Breast epithelium (tissue), 4 donors: ENCODE measurements at regions not wholly inside any gene's neighbourhood (a gene's known extent, or its start where the extent isn't known, plus 50 kb on each side); places are given as distances from the start of the nearest gene placed in this dataset.

Source experiments
- DNase-seq, 2 donors: peaks; one replicate each; pipeline ENCODE4 v3.0.0-alpha.2; 2019; ENCODE audit warnings: low spot score in 2 of 2
- H3K27ac ChIP-seq, 2 donors: fragments of 200-600 bp; sonication (generic) in 1 of 2; one replicate each; pipeline ENCODE4 v1.5.1; 2016 to 2019; ENCODE audit warnings: mild to moderate bottlenecking in 1 of 2
- H3K27me3 ChIP-seq, 2 donors: fragments of 200-600 bp; sonication (generic) in 1 of 2; one replicate each; pipeline versions ENCODE4 v1.5.1 to v1.6.0; 2017 to 2019; ENCODE audit warnings: control low read depth in 1 of 2, mild to moderate bottlenecking in 1 of 2
- H3K36me3 ChIP-seq: fragments of 200-600 bp; one replicate; pipeline ENCODE4 v1.5.1; 2019
- H3K4me1 ChIP-seq, 2 donors: fragments of 200-600 bp; sonication (generic); one replicate each; pipeline ENCODE4 v1.5.1; 2016 to 2019; ENCODE audit warnings: control low read depth in 1 of 2
- H3K4me3 ChIP-seq, 3 donors: fragments of 200-600 bp; sonication (generic); 1 replicate in 2 of 3; 2 replicates in 1 of 3; pipeline ENCODE4 v1.5.1; 2016 to 2019; ENCODE audit warnings: mild to moderate bottlenecking in 3 of 3, moderate library complexity in 2 of 3
- H3K9me3 ChIP-seq, 2 donors: fragments of 200-600 bp; sonication (generic) in 1 of 2; one replicate each; pipeline ENCODE4 v1.5.1; 2016 to 2019; ENCODE audit warnings: control low read depth in 1 of 2
- CTCF ChIP-seq, 3 donors: fragments of 450-650 bp; IDR thresholded peaks; one replicate each; pipeline ENCODE4 v1.5.1; 2016 to 2017; ENCODE audit warnings: antibody characterized with exemption in 3 of 3, mild to moderate bottlenecking in 3 of 3, moderate library complexity in 3 of 3
- POLR2A ChIP-seq: fragments of 450-650 bp; IDR thresholded peaks from one replicate; pipeline ENCODE4 v1.6.1; 2016; ENCODE audit warnings: antibody characterized with exemption, mild to moderate bottlenecking, moderate library complexity
- POLR2AphosphoS5 ChIP-seq, 3 donors: sonication (generic); formaldehyde crosslinking; IDR thresholded peaks; one replicate each; pipeline ENCODE4 v1.6.1; 2017; ENCODE audit warnings: antibody characterized with exemption in 3 of 3
- intact Hi-C: fragments of 100-400 bp; cut with DNase I; formaldehyde crosslinking; loops from one replicate; pipeline ENCODE4 v1.15.1; 2023; ENCODE audit warnings: low total_unique reads

- Histone ChIP-seq H3K27ac (no peak overlapping the region), H3K36me3 (no peaks in the 10 kb centered on the region), H3K4me3 (no peak overlapping the region), H3K4me1 (no peaks in the 10 kb centered on the region), H3K27me3 (no peaks in the 10 kb centered on the region), H3K9me3 (no peaks in the 10 kb centered on the region)
- intact Hi-C loops: no loop called here
- DNase-seq: no peak
- TF ChIP-seq POLR2AphosphoS5 (IDR thresholded peaks at IDR 0.05) (no peak), POLR2A (no peak)
These were observed 219.7 kb downstream of the BARX2 start for GRCh38 chr11:129595038-129595962.

GRCh38 chr11:129596351-129596750, 219.3 kb upstream of the TMEM45B start:
- Histone ChIP-seq H3K36me3 (no peaks in the 10 kb centered on the region), H3K27me3 (no peaks in the 10 kb centered on the region), H3K9me3 (no peaks in the 10 kb centered on the region), H3K4me1 (no peaks in the 10 kb centered on the region), H3K27ac (no peak overlapping the region), H3K4me3 (no peak overlapping the region)
- TF ChIP-seq POLR2A (no peak), POLR2AphosphoS5 (IDR thresholded peaks at IDR 0.05) (no peak), CTCF (IDR thresholded peaks at IDR 0.05) (no peak)
- intact Hi-C loops: no loop called here
- peak in 1 of 2 donors; percentile 10 for DNase-seq

GRCh38 chr11:129598378-129598777, 217.3 kb upstream of the TMEM45B start:
- Histone ChIP-seq H3K27me3 (no peaks in the 10 kb centered on the region), H3K4me1 (no peaks in the 10 kb centered on the region), H3K9me3 (no peaks in the 10 kb centered on the region), H3K36me3 (no peaks in the 10 kb centered on the region), H3K27ac (no peak overlapping the region), H3K4me3 (no peak overlapping the region)
- TF ChIP-seq POLR2AphosphoS5 (IDR thresholded peaks at IDR 0.05): no peak
- TF ChIP-seq CTCF (IDR thresholded peaks at IDR 0.05): no peak
- no peak for TF ChIP-seq POLR2A
- intact Hi-C loops: no loop called here
- DNase-seq: no peak

GRCh38 chr11:129605815-129606214, 209.8 kb upstream of the TMEM45B start:
- H3K27ac ChIP-seq: no peak overlapping the region
- H3K36me3 ChIP-seq: no peaks in the 10 kb centered on the region
- H3K4me3 ChIP-seq: no peak overlapping the region
- H3K4me1 ChIP-seq: no peaks in the 10 kb centered on the region
- TF ChIP-seq CTCF (IDR thresholded peaks at IDR 0.05): no peak
- no peak for TF ChIP-seq POLR2A
- TF ChIP-seq POLR2AphosphoS5 (IDR thresholded peaks at IDR 0.05): no peak
- intact Hi-C loops: no loop called here
- DNase-seq: no peak
- no peaks in the 10 kb centered on the region for H3K27me3 ChIP-seq
- no peaks in the 10 kb centered on the region for H3K9me3 ChIP-seq

- Histone ChIP-seq H3K9me3 (no peaks in the 10 kb centered on the region), H3K27me3 (no peaks in the 10 kb centered on the region), H3K27ac (no peak overlapping the region), H3K4me3 (no peak overlapping the region), H3K4me1 (peaks cover 0 to 4% of the 10 kb centered on the region in 2 donors), H3K36me3 (no peaks in the 10 kb centered on the region)
- intact Hi-C loops: no loop called here
- TF ChIP-seq CTCF (IDR thresholded peaks at IDR 0.05) (no peak), POLR2A (no peak), POLR2AphosphoS5 (IDR thresholded peaks at IDR 0.05) (no peak)
- DNase-seq: no peak
These were observed 206.9 kb upstream of the TMEM45B start for GRCh38 chr11:129608711-129609110.
